Activated naive CD4-positive, alpha-beta T cell treated with anti-CD3 and anti-CD28 coated beads for 36 hours (primary cell): ENCODE measurements at regions not wholly inside any gene's neighbourhood (a gene's known extent, or its start where the extent isn't known, plus 50 kb on each side); places are given as distances from the start of the nearest gene placed in this dataset.

ENCODE experiments used
- CTCF ChIA-PET: fragments of 350-600 bp; sonication (Branson Sonifier 250); formaldehyde crosslinking; loops from one replicate; lab custom pipeline; 2021; ENCODE audit warnings: antibody characterized with exemption; lab: Charles Lee
- DNase-seq: peaks from one replicate; pipeline ENCODE4 v3.0.0-alpha.2; 2020
- H3K27ac Mint-ChIP-seq: one replicate; pipeline ENCODE4 v1.8.0; 2021; ENCODE audit warnings: mild to moderate bottlenecking, mixed read lengths
- H3K27me3 Mint-ChIP-seq: one replicate; pipeline ENCODE4 v1.8.0; 2021; ENCODE audit warnings: low read depth, mixed read lengths
- H3K36me3 Mint-ChIP-seq: one replicate; pipeline ENCODE4 v1.8.0; 2021; ENCODE audit warnings: low read depth, mixed read lengths
- H3K4me1 Mint-ChIP-seq: one replicate; pipeline ENCODE4 v1.8.0; 2021; ENCODE audit warnings: low read depth, mixed read lengths
- H3K4me3 Mint-ChIP-seq: one replicate; pipeline ENCODE4 v1.8.0; 2021; ENCODE audit warnings: mild to moderate bottlenecking, moderate library complexity, mixed read lengths
- H3K9me3 Mint-ChIP-seq: one replicate; pipeline ENCODE4 v1.8.0; 2021; ENCODE audit warnings: mixed read lengths
- intact Hi-C: fragments of 100-400 bp; cut with micrococcal nuclease; formaldehyde crosslinking; loops from one replicate; pipeline ENCODE4 v1.15.1; 2023

DNA sequence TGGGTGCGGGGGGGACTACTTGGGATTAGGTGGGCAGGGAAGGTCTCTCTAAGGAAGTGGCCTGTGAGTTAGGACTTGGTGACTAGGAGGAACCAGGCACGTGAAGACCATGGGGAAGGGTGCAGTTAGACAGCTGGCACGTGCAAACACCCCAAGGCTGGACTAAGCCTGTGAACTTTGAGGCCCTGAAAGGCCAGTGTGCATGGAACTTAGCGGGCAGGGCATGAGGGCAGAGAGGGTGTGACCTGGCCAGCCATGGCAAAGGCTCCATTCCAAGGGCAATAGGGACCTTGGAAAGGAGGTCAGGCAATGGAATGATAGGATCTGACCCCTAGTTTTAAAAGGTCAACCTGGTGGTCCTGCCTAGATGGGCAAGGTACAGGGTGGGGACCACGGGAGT is 158.4 kb upstream of the PCBD1 start:
- no peak for DNase-seq
- intact Hi-C loops: no loop called here
- H3K4me3 Mint-ChIP-seq: no peak overlapping the region
- no peaks in the 10 kb centered on the region for H3K4me1 Mint-ChIP-seq
- H3K9me3 Mint-ChIP-seq: no peaks in the 10 kb centered on the region
- H3K27ac Mint-ChIP-seq: no peak overlapping the region
- CTCF ChIA-PET: no interaction called here
- no peaks in the 10 kb centered on the region for H3K27me3 Mint-ChIP-seq
- H3K36me3 Mint-ChIP-seq: no peaks in the 10 kb centered on the region

DNA sequence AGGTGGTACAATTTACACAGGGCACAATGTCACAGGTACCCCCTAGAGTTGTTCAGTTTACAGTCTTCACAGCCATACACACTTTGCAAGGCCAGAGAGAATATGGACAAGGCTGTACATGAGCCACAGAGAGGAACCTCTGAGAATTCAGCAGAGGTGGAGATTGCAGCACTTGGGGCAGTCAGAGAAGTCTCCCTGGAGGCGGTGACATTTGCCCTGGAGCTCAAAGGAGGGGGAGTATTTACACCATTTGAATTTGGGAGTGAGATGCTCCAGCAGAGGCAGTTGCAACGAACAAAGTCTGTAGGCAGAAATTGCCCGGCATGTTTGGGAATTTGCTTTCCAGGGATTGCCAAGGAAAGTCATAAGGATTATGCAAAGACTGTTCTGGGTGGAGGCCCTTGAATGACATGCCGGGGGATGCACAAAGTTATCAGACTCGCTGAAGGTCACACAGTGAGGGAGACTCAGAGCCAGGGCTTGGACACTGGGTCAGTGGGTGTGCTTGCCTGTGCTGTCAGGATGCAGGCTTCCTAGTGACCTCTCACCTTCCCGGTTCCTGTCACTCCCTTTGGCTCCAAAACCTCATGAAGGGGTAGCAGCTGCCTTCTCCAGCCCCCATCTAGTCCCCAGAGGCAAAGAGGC is 160.7 kb upstream of the PCBD1 start:
- Mint-ChIP-seq H3K4me3 (no peak overlapping the region), H3K36me3 (no peaks in the 10 kb centered on the region), H3K27me3 (no peaks in the 10 kb centered on the region), H3K9me3 (no peaks in the 10 kb centered on the region), H3K4me1 (no peaks in the 10 kb centered on the region), H3K27ac (no peak overlapping the region)
- CTCF ChIA-PET: no interaction called here
- intact Hi-C loops: no loop called here
- DNase-seq: no peak

DNA sequence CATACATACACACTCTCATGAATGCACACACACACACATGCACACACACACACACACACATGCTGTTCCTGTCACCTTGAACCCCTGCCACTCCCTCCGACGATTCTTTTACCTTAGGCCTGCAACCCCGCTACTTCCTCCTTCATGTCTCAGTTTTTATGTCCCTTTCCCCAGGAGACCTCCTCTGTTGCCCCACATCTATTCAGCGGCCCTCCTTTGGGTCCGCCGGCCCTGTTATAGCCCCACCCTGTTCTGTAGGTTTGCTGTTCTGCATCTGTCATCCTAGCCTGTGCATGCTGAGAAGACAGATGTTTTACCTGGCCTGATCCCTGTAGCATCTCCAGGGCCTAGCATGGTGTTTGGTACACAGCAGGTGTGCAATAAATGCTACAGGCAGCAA is 161.6 kb upstream of the PCBD1 start:
- Mint-ChIP-seq H3K4me1 (no peaks in the 10 kb centered on the region), H3K36me3 (no peaks in the 10 kb centered on the region), H3K27ac (no peak overlapping the region), H3K27me3 (no peaks in the 10 kb centered on the region), H3K4me3 (no peak overlapping the region), H3K9me3 (no peaks in the 10 kb centered on the region)
- no peak for DNase-seq
- intact Hi-C loops: no loop called here
- CTCF ChIA-PET: no interaction called here

DNA sequence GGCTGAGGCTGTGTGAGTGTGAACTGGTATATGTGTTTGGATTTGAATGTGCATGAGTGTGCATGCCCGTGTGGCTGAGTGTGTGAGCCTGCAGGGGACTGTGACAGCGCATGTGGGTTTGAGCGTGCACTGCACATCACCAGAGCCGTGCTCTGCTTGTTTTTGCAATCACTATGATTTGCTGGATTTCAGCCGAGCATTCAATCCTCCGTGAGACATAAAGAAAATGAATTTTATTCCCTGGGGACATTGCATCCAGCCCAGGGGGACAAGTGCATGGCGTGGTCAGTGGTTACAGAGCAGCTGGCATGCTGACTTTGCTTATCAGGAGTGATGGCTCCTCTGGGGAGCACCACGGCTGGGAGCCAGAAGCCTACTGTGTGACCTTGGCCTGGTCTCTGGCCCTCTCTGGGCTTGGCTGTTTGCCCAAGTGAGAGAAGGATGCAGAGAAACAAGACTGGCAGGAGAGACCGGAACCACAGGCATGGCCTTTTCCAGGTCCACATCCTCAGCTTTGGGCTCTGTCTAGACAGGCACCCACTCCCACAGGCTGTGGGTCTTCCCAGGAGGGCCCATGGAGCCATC is 160.2 kb upstream of the UNC5B start:
- Mint-ChIP-seq H3K27ac (no peak overlapping the region), H3K4me3 (no peak overlapping the region), H3K36me3 (no peaks in the 10 kb centered on the region), H3K4me1 (no peaks in the 10 kb centered on the region), H3K9me3 (no peaks in the 10 kb centered on the region), H3K27me3 (no peaks in the 10 kb centered on the region)
- intact Hi-C loops: no loop called here
- DNase-seq: no peak
- CTCF ChIA-PET: no interaction called here

DNA sequence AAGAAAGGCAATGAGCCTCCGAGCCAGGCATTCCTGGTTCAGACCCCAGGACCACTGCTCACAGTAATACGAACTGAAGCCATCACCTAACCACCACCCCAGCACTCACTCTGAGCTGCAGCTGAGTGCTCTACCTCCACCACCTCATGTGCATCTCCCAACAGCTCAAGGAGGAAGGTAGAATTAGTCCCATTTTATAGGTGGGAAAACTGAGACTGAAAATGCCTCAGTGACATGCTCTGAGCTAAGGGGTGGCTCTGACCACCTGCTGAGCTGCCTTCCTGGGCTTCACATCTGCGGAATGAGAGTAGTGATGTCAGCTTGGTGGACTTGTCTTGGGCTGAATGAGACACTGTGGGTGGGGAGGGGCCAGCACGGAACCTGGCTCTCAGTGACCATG is 159.7 kb upstream of the UNC5B start:
- CTCF ChIA-PET: no interaction called here
- Mint-ChIP-seq H3K4me3 (no peak overlapping the region), H3K27me3 (no peaks in the 10 kb centered on the region), H3K9me3 (no peaks in the 10 kb centered on the region), H3K36me3 (no peaks in the 10 kb centered on the region), H3K4me1 (no peaks in the 10 kb centered on the region), H3K27ac (no peak overlapping the region)
- intact Hi-C loops: no loop called here
- no peak for DNase-seq

DNA sequence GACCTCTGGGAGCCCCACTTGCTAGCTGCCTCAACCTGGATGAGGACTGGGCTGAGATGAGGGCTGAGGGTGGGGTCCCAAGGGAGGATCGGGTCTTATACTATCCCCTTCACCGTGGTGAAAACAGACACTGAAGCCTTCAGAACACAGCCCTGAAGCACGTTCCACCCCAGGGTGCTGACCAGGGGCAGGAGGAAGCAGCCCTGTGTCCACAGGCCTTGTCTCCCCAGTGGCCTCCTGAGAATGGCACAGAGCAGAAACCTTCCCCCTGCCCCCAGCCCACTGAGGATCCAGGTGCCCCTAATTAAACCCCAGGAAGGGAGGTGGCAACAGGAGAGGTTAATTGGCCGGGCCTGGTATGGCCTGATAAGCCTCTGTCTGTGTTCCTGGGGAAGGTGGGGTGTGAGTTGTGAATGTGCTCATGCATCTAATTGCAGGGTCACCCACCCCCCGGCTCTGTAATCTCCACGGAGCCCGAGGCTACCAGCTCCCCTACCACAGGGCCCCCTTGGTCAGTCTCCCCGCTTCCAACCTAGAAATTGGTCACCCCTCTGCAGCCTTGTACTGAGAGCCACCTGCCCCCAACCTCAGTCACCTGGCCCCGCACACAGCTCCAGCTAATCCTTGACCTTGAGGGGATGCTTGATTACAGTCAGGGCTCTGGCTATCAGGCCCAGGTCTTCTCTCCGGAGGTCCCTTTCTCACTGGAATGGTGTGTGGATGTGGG is 159.0 kb upstream of the UNC5B start:
- intact Hi-C loops: no loop called here
- CTCF ChIA-PET: interaction anchor here (0.6 kb wide), 1 partner anchor 9 kb away, joined by 3 read pairs; no protein-coding TSS in a partner anchor
- no peaks in the 10 kb centered on the region for H3K4me1 Mint-ChIP-seq
- no peaks in the 10 kb centered on the region for H3K36me3 Mint-ChIP-seq
- DNase-seq: no peak
- H3K27me3 Mint-ChIP-seq: no peaks in the 10 kb centered on the region
- no peak overlapping the region for H3K27ac Mint-ChIP-seq
- H3K9me3 Mint-ChIP-seq: no peaks in the 10 kb centered on the region
- no peak overlapping the region for H3K4me3 Mint-ChIP-seq

DNA sequence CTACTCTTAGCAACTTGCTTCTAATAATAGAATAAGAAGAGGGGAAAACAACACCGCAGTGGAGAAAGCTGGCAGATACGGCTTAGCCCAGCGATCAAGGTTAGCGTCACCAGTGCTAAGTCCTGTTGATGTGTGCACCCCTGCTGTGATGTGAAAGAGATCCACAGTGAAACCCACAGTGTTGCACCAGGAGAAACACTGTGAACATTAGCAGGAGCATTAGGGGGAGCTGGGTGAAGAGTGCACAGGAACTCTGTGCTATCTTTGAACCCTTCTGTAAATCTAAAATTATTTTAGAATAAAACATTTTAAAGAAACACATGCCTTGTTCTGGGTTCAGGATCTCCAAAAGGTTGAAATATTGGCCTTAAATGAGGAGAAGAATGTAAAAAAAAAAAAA is 154.1 kb upstream of the UNC5B start:
- Mint-ChIP-seq H3K9me3 (no peaks in the 10 kb centered on the region), H3K4me3 (no peak overlapping the region), H3K36me3 (no peaks in the 10 kb centered on the region), H3K27me3 (no peaks in the 10 kb centered on the region), H3K27ac (no peak overlapping the region), H3K4me1 (no peaks in the 10 kb centered on the region)
- CTCF ChIA-PET: no interaction called here
- DNase-seq: no peak
- intact Hi-C loops: no loop called here

DNA sequence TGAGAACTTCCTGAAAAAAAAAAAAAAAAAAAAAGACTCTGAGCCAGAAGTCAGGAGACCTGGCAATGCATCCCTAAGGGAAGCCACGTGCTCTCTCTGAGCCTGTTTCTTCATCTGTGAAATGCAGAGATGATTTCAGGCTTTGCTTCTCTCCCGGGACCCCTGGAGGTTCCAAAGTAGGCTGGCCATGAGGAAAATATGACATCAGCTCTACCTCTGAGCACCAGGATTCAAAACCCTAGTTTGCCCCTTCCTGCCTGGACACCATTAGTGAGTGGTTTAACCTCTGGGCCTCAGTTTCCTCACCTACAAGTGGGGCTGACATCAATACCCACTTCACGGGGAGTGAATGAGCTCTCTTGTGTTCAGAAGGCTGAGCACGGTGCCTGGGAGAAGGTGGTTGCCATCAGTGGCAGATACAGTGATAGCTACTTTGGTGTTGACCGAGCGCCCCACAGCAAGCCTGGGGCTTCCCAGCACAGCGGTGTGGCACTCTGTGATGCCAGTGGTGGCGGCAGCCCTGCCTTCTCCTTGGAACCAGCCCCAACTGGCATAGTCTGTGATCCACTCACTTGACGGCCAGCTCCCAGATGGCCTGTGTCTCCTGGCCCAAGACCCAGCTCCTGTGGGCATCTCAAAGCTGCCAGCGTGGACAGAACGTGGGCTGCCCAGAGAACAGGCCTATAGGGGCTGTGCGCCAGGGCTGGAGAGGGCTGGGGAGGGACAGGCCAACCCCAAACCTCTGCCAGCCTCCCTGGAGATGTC is 153.1 kb upstream of the UNC5B start:
- Mint-ChIP-seq H3K36me3 (no peaks in the 10 kb centered on the region), H3K27ac (no peak overlapping the region), H3K9me3 (no peaks in the 10 kb centered on the region), H3K27me3 (no peaks in the 10 kb centered on the region), H3K4me1 (no peaks in the 10 kb centered on the region), H3K4me3 (no peak overlapping the region)
- intact Hi-C loops: no loop called here
- DNase-seq: no peak
- CTCF ChIA-PET: no interaction called here

DNA sequence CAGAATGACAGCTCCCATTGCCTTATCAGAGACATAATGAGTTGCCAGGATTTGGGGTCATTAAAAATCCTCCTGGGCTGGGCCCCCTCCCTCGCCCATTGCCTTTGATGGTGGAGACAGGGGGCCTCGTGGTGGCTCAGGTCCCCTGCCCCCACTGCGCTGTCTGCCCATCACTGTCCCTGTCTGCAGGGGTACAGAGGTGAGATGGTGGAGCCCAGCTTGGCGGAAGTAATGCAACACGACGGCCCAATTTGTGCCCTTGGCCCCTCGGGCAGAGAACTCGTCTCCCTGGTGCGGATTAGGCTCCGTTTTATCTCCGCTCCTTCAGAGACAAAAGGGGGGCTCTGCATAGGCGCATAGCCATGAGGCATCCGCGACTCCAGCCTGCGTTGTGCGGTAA is 152.4 kb upstream of the UNC5B start:
- Mint-ChIP-seq H3K9me3 (no peaks in the 10 kb centered on the region), H3K36me3 (no peaks in the 10 kb centered on the region), H3K27ac (no peak overlapping the region), H3K4me3 (no peak overlapping the region), H3K27me3 (no peaks in the 10 kb centered on the region), H3K4me1 (no peaks in the 10 kb centered on the region)
- no peak for DNase-seq
- CTCF ChIA-PET: no interaction called here
- intact Hi-C loops: no loop called here

DNA sequence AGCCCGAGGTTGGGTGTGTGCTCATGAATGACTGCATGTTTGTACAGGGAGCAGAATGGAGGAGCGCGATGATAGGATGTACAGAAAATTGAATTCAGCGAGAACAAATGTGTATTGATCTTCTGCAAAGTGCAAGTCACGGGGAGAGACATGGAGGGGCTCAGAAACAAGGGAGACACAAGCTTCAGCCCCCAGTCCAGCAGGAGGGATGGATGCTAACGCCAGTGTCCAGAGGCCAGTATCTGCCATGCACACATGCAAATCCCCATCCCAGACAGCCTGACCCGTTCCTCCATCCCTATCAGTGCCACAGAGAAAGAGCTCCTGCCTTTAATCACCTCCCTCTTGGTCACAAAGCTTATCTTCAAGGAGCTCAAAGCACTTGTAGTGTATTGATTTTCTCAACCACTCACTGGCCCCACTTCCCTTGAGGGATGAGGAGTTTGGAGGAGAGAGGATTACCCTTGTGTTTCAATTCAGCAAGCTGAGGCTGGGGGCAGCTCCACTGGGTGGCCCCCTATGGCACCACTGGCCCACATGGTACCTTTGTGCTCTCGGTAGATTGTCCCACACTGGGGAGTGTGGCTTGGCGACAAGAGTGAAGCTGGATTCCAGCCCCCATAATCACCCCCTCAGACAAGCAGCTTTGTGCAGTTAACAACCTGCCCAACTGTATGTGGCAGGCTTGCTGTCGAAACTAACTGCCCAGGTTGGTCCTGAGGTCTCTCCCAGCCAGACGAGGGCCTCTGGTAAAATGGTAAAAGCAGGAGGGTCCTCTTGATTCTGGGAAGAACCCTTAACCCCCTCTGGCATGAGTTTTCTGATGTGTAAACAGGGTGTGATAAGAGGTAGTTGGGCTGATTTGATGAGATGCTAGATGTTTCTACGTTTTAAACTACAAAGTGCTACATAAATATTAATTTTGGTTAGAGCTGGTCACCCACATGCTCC is 151.6 kb upstream of the UNC5B start:
- intact Hi-C loops: no loop called here
- H3K36me3 Mint-ChIP-seq: no peaks in the 10 kb centered on the region
- no peak for DNase-seq
- H3K27me3 Mint-ChIP-seq: no peaks in the 10 kb centered on the region
- H3K9me3 Mint-ChIP-seq: no peaks in the 10 kb centered on the region
- H3K4me3 Mint-ChIP-seq: no peak overlapping the region
- no peak overlapping the region for H3K27ac Mint-ChIP-seq
- H3K4me1 Mint-ChIP-seq: no peaks in the 10 kb centered on the region
- CTCF ChIA-PET: interaction anchor here (0.7 kb wide), 2 partner anchors 156 to 184 kb away, joined by 3 read pairs; no protein-coding TSS in a partner anchor

DNA sequence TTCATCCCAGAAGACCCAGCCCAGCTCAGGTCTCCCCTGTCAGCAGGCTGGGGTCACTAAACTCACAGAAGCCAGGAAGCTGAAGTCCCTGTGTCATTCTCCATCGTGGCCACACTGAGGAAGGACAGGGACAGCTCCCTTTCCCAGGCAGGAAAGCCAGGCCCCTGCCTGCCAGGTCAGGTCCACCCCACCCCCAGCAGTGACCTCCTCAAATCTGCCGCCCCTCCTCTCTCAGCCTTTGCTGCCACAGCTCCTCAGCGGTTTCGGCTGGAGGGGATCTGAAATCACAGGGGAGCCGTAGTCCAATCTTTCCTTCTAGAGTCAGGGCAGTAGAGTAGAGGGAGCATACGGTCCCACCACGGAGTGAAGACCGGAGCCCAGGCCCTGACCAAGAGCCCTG is 150.9 kb upstream of the UNC5B start:
- no peaks in the 10 kb centered on the region for H3K9me3 Mint-ChIP-seq
- DNase-seq: no peak
- no peaks in the 10 kb centered on the region for H3K36me3 Mint-ChIP-seq
- intact Hi-C loops: no loop called here
- H3K4me1 Mint-ChIP-seq: no peaks in the 10 kb centered on the region
- H3K4me3 Mint-ChIP-seq: no peak overlapping the region
- H3K27ac Mint-ChIP-seq: no peak overlapping the region
- CTCF ChIA-PET: interaction anchor here (0.5 to 0.6 kb wide), 2 partner anchors 8 to 56 kb away, joined by 3 read pairs; no protein-coding TSS in a partner anchor
- H3K27me3 Mint-ChIP-seq: no peaks in the 10 kb centered on the region
